H1 (cell line): ENCODE measurements at regions not wholly inside any gene's neighbourhood (a gene's known extent, or its start where the extent isn't known, plus 50 kb on each side); places are given as distances from the start of the nearest gene placed in this dataset.

ENCODE experiments used
- CEBPB ChIP-seq: IDR thresholded peaks from 2 replicates; pipeline ENCODE4 v1.6.1; 2012; ENCODE audit warnings: low read depth, low read length
- CTCF ChIP-seq, 3 experiments: IDR thresholded peaks; 1 replicate in 2 of 3; 2 replicates in 1 of 3; pipeline versions ENCODE4 v1.5.1 to v1.6.1; 2011; ENCODE audit warnings: low read length in 3 of 3, mild to moderate bottlenecking in 3 of 3, inconsistent platforms in 2 of 3, low read depth in 1 of 3, moderate library complexity in 1 of 3; ENCODE audit not compliant: insufficient read depth in 1 of 3; ENCODE audit errors: control extremely low read depth in 1 of 3
- POLR2A ChIP-seq, 2 experiments: IDR thresholded peaks; 1 replicate in 1 of 2; 2 replicates in 1 of 2; pipeline ENCODE4 v1.6.1; 2011; ENCODE audit warnings: low read depth in 2 of 2, low read length in 2 of 2, mild to moderate bottlenecking in 2 of 2; ENCODE audit errors: control extremely low read depth in 1 of 2
- SP2 ChIP-seq: IDR thresholded peaks from 2 replicates; pipeline ENCODE4 v1.6.1; 2012; ENCODE audit warnings: mild to moderate bottlenecking, low read length, inconsistent platforms
- USF2 ChIP-seq: IDR thresholded peaks from 2 replicates; pipeline ENCODE4 v1.6.1; 2011; ENCODE audit warnings: low read length, improper control_type of control experiment

GRCh38 chr1:148307583-148308185 is 155.6 kb upstream of the NBPF11 start:
- TF ChIP-seq CTCF (IDR thresholded peaks at IDR 0.05; ENCODE audit: control extremely low read depth in 1 of 3, insufficient read depth in 1 of 3, low read depth in 1 of 3, low read length in 3 of 3) (no peak), USF2 (no peak), CEBPB (no peak), POLR2A (IDR thresholded peaks at IDR 0.05; ENCODE audit: control extremely low read depth in 1 of 2, low read depth in 2 of 2, low read length in 2 of 2) (no peak), SP2 (no peak)
